IMR-90 (cell line): ENCODE measurements at regions not wholly inside any gene's neighbourhood (a gene's known extent, or its start where the extent isn't known, plus 50 kb on each side); places are given as distances from the start of the nearest gene placed in this dataset.

Source experiments
- ATAC-seq: fragments of 200-7000 bp; cut with Tn5 transposase; 2 replicates; pipeline ENCODE4 v1.9.1; 2020; ENCODE audit warnings: low read depth, mild to moderate bottlenecking, moderate library complexity
- BruUV-seq: library from RNA; stranded (reverse); fragments of 400-500 nt; replicated peaks from 2 replicates; lab custom pipeline; 2021; lab: Mats Ljungman, UMichigan
- CTCF ChIA-PET: fragments of 300-600 bp; formaldehyde crosslinking; extraction: SDS; loops from one replicate; lab custom pipeline; 2021; ENCODE audit warnings: antibody characterized with exemption; lab: Yijun Ruan, JAX
- POLR2A ChIA-PET: fragments of 300-600 bp; sonication (Branson Sonifier 250); formaldehyde crosslinking; loops from one replicate; lab custom pipeline; 2022; ENCODE audit warnings: antibody characterized with exemption; ENCODE audit not compliant: unreplicated experiment; lab: Charles Lee
- DNase-seq: peaks from one replicate; pipeline ENCODE4 v3.0.0; 2013
- H2AFZ ChIP-seq: replicated peaks from 2 replicates; pipeline ENCODE3; 2013; ENCODE audit warnings: low read length, mild to moderate bottlenecking; ENCODE audit not compliant: poor library complexity
- H2AK5ac ChIP-seq: 2 replicates; pipeline ENCODE4 v1.6.1; 2013; ENCODE audit warnings: low read depth, low read length, inconsistent platforms
- H2AK9ac ChIP-seq: replicated peaks from 2 replicates; pipeline ENCODE3; 2013; ENCODE audit warnings: mild to moderate bottlenecking, low read depth, low read length, moderate library complexity; ENCODE audit not compliant: poor library complexity
- H2BK120ac ChIP-seq: 2 replicates; pipeline ENCODE4 v1.6.1; 2013; ENCODE audit warnings: low read depth, low read length, inconsistent platforms
- H2BK15ac ChIP-seq: 3 replicates; pipeline ENCODE4 v1.6.1; 2013; ENCODE audit warnings: low read depth, low read length, inconsistent platforms
- H2BK20ac ChIP-seq: 2 replicates; pipeline ENCODE4 v1.6.1; 2013; ENCODE audit warnings: low read depth, mild to moderate bottlenecking, inconsistent platforms, low read length, moderate library complexity
- H2BK5ac ChIP-seq: 2 replicates; pipeline ENCODE4 v1.6.1; 2013; ENCODE audit warnings: mild to moderate bottlenecking, low read depth, low read length, inconsistent platforms; ENCODE audit not compliant: poor library complexity, severe bottlenecking
- H3K14ac ChIP-seq: replicated peaks from 2 replicates; pipeline ENCODE4 v1.6.1; 2013; ENCODE audit warnings: low read depth, low read length, inconsistent platforms
- H3K18ac ChIP-seq: 2 replicates; pipeline ENCODE4 v1.6.1; 2013; ENCODE audit warnings: low read depth, low read length, control low read depth
- H3K23ac ChIP-seq: 2 replicates; pipeline ENCODE4 v1.6.1; 2013; ENCODE audit warnings: low read depth, low read length, inconsistent platforms
- H3K27ac ChIP-seq: 2 replicates; pipeline ENCODE4 v1.5.1; 2013; ENCODE audit warnings: mild to moderate bottlenecking, control low read depth, low read length; ENCODE audit not compliant: insufficient read depth
- H3K27me3 ChIP-seq: 2 replicates; pipeline ENCODE4 v1.6.1; 2013; ENCODE audit warnings: low read length; ENCODE audit not compliant: control insufficient read depth, insufficient read depth
- H3K36me3 ChIP-seq: 2 replicates; pipeline ENCODE4 v1.6.1; 2013; ENCODE audit warnings: low read length, mixed read lengths; ENCODE audit not compliant: control insufficient read depth, insufficient read depth
- H3K4ac ChIP-seq: 2 replicates; pipeline ENCODE4 v1.6.1; 2013; ENCODE audit warnings: low read depth, low read length, inconsistent platforms
- H3K4me1 ChIP-seq: 2 replicates; pipeline ENCODE4 v1.6.1; 2013; ENCODE audit warnings: low read length, mixed read lengths; ENCODE audit not compliant: control insufficient read depth, insufficient read depth
- H3K4me2 ChIP-seq: 2 replicates; pipeline ENCODE4 v1.6.1; 2013; ENCODE audit warnings: low read depth, mild to moderate bottlenecking, control low read depth, low read length, moderate library complexity
- H3K4me3 ChIP-seq: 2 replicates; pipeline ENCODE4 v1.5.1; 2013; ENCODE audit warnings: low read depth, mild to moderate bottlenecking, control low read depth, low read length, moderate library complexity; ENCODE audit not compliant: insufficient read depth
- H3K56ac ChIP-seq: 2 replicates; pipeline ENCODE4 v1.6.1; 2013; ENCODE audit warnings: low read length, inconsistent platforms; ENCODE audit not compliant: insufficient read depth; ENCODE audit errors: extremely low read depth
- H3K79me1 ChIP-seq, 2 experiments: 2 replicates each; pipeline ENCODE4 v1.6.1; 2013; ENCODE audit warnings: low read length in 2 of 2, inconsistent platforms in 1 of 2, low read depth in 1 of 2
- H3K9ac ChIP-seq: 2 replicates; pipeline ENCODE4 v1.6.1; 2013; ENCODE audit warnings: low read depth, low read length, control low read depth
- H3K9me1 ChIP-seq: 2 replicates; pipeline ENCODE4 v1.6.1; 2013; ENCODE audit warnings: low read length, inconsistent platforms; ENCODE audit not compliant: insufficient read depth
- H3K9me3 ChIP-seq: 2 replicates; pipeline ENCODE4 v1.6.1; 2013; ENCODE audit warnings: low read length; ENCODE audit not compliant: control insufficient read depth, insufficient read depth
- H4K20me1 ChIP-seq: 2 replicates; pipeline ENCODE4 v1.6.1; 2013; ENCODE audit warnings: low read length, inconsistent platforms; ENCODE audit not compliant: insufficient read depth
- H4K5ac ChIP-seq: 2 replicates; pipeline ENCODE4 v1.6.1; 2013; ENCODE audit warnings: mild to moderate bottlenecking, low read depth, low read length, control low read depth
- H4K8ac ChIP-seq, 2 experiments: 2 replicates each; pipeline ENCODE4 v1.6.1; 2013; ENCODE audit warnings: low read depth in 2 of 2, low read length in 2 of 2, control low read depth in 1 of 2, inconsistent platforms in 1 of 2
- H4K91ac ChIP-seq: 2 replicates; pipeline ENCODE4 v1.6.1; 2013; ENCODE audit warnings: low read depth, low read length, inconsistent platforms; ENCODE audit not compliant: insufficient read depth
- BHLHE40 ChIP-seq: fragments of 150-350 bp; IDR thresholded peaks from 2 replicates; pipeline ENCODE4 v1.6.1; 2016; ENCODE audit warnings: mild to moderate bottlenecking, low read depth, low read length
- CEBPB ChIP-seq: IDR thresholded peaks from 2 replicates; pipeline ENCODE4 v1.6.1; 2012; ENCODE audit warnings: low read depth, low read length, improper control_type of control experiment
- CHD1 ChIP-seq: IDR thresholded peaks from 2 replicates; pipeline ENCODE4 v1.6.1; 2012; ENCODE audit warnings: low read depth, low read length, improper control_type of control experiment
- ELK1 ChIP-seq: fragments of 150-350 bp; IDR thresholded peaks from 2 replicates; pipeline ENCODE4 v1.6.1; 2016; ENCODE audit warnings: low read depth, mild to moderate bottlenecking, low read length, moderate library complexity, borderline replicate concordance
- FOS ChIP-seq: fragments of 150-350 bp; IDR thresholded peaks from 2 replicates; pipeline ENCODE4 v1.6.1; 2016; ENCODE audit warnings: low read depth, low read length
- MAFK ChIP-seq: IDR thresholded peaks from 2 replicates; pipeline ENCODE4 v1.6.1; 2012; ENCODE audit warnings: low read depth, low read length, improper control_type of control experiment
- MAZ ChIP-seq: IDR thresholded peaks from 2 replicates; pipeline ENCODE4 v1.6.1; 2012; ENCODE audit warnings: low read depth, mild to moderate bottlenecking, low read length, improper control_type of control experiment, moderate library complexity, borderline replicate concordance
- MXI1 ChIP-seq: IDR thresholded peaks from 2 replicates; pipeline ENCODE4 v1.6.1; 2012; ENCODE audit warnings: low read depth, mild to moderate bottlenecking, low read length, moderate library complexity, borderline replicate concordance
- NFE2L2 ChIP-seq: fragments of 150-350 bp; IDR thresholded peaks from 2 replicates; pipeline ENCODE4 v1.6.1; 2016; ENCODE audit warnings: low read depth, mild to moderate bottlenecking, low read length
- POLR2A ChIP-seq: IDR thresholded peaks from 2 replicates; pipeline ENCODE4 v1.6.1; 2012; ENCODE audit warnings: mild to moderate bottlenecking, low read depth, low read length
- RAD21 ChIP-seq: IDR thresholded peaks from 2 replicates; pipeline ENCODE4 v1.6.1; 2012; ENCODE audit warnings: low read length, improper control_type of control experiment
- RCOR1 ChIP-seq: IDR thresholded peaks from 2 replicates; pipeline ENCODE4 v1.6.1; 2012; ENCODE audit warnings: mild to moderate bottlenecking, low read length, improper control_type of control experiment; ENCODE audit not compliant: insufficient replicate concordance
- RFX5 ChIP-seq: IDR thresholded peaks from 2 replicates; pipeline ENCODE4 v1.8.0; 2012; ENCODE audit warnings: low read depth, mild to moderate bottlenecking, low read length, moderate library complexity
- SMC3 ChIP-seq: fragments of 150-350 bp; IDR thresholded peaks from 2 replicates; pipeline ENCODE4 v1.6.1; 2016; ENCODE audit warnings: low read depth, mild to moderate bottlenecking, antibody characterized with exemption, low read length, moderate library complexity
- WGBS, 2 experiments: methylation state at CpG; one replicate each; pipeline versions ENCODE4 v1.1.5 to v1.1.7; 2013; ENCODE audit warnings: missing lambda C conversion rate in 2 of 2; ENCODE audit not compliant: insufficient read length in 1 of 2; ENCODE audit errors: extremely low coverage in 2 of 2; 5-methylcytosine and 5-hydroxymethylcytosine counted together
- dilution Hi-C: fragments of 300-500 bp; cut with HindIII; formaldehyde crosslinking; loops from one replicate; pipeline ENCODE4 v1.14.3; 2018; ENCODE audit warnings: low sequenced_read_pairs; ENCODE audit not compliant: unreplicated experiment
- in situ Hi-C: fragments of 300-500 bp; cut with MboI; formaldehyde crosslinking; loops from 3 replicates; pipeline ENCODE4 v1.14.3; 2019; ENCODE audit warnings: low sequenced_read_pairs, inconsistent platforms, mixed read lengths
- intact Hi-C: fragments of 100-400 bp; cut with micrococcal nuclease; formaldehyde crosslinking; loops from 2 replicates; pipeline ENCODE4 v1.10.0; 2022
- TF ChIP-seq, protein P1 (sequence below): conservative IDR thresholded peaks from 2 replicates; pipeline ENCODE4 v1.5.1; 2012; ENCODE audit warnings: mild to moderate bottlenecking, low read depth, low read length, improper control_type of control experiment
- TF ChIP-seq, protein P2 (sequence below): fragments of 150-350 bp; IDR thresholded peaks from 2 replicates; pipeline ENCODE4 v1.6.1; 2017; ENCODE audit warnings: mild to moderate bottlenecking, antibody characterized with exemption, low read length, low read depth

DNA sequence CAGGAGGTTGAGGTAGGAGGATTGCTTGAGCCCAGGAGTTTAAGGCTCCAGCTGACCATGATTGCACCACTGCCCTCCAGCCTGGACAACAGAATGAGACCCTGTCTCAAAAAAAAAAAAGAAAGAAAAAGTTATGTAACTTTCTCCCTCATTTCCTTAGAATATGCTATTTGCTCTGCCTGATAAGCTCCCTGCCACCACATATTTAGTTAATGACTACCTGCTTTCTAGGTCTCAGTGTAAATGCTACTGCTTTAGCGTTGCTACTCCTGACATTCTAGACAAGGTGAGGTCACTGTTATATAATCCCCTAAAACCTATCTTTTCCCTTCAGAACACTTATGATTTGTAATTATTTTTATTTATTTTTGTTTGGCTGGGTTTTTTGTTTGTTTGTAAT, 86.3 kb upstream of the AMN1 start:
- dilution Hi-C loops = no loop called here
- ChIA-PET CTCF (no interaction called here), POLR2A (no interaction called here)
- Histone ChIP-seq H2BK5ac (no peak overlapping the region), H3K14ac (no peak overlapping the region), H2BK15ac (no peak overlapping the region), H2AFZ (no peak overlapping the region), H3K9me3 (no peaks in the 10 kb centered on the region), H4K5ac (no peak overlapping the region), H4K91ac (no peak overlapping the region), H2BK120ac (no peak overlapping the region), H3K9ac (no peak overlapping the region), H4K20me1 (no peaks in the 10 kb centered on the region), H3K4me3 (no peak overlapping the region), H3K79me1 (no peaks in the 10 kb centered on the region), H3K4ac (no peak overlapping the region), H3K56ac (no peak overlapping the region), H3K9me1 (no peaks in the 10 kb centered on the region), H3K23ac (no peak overlapping the region), H3K4me1 (no peaks in the 10 kb centered on the region), H3K27me3 (no peaks in the 10 kb centered on the region), H3K27ac (no peak overlapping the region), H2BK20ac (no peak overlapping the region), H2AK9ac (no peak overlapping the region), H2AK5ac (no peak overlapping the region), H3K18ac (no peak overlapping the region), H3K36me3 (no peaks in the 10 kb centered on the region), H3K4me2 (no peak overlapping the region), H4K8ac (no peak overlapping the region)
- in situ Hi-C loops = no loop called here
- WGBS, 2 experiments = no CpG with 5 or more reads among the region's 1 CpG
- intact Hi-C loops = no loop called here
- TF ChIP-seq, protein P1, sequence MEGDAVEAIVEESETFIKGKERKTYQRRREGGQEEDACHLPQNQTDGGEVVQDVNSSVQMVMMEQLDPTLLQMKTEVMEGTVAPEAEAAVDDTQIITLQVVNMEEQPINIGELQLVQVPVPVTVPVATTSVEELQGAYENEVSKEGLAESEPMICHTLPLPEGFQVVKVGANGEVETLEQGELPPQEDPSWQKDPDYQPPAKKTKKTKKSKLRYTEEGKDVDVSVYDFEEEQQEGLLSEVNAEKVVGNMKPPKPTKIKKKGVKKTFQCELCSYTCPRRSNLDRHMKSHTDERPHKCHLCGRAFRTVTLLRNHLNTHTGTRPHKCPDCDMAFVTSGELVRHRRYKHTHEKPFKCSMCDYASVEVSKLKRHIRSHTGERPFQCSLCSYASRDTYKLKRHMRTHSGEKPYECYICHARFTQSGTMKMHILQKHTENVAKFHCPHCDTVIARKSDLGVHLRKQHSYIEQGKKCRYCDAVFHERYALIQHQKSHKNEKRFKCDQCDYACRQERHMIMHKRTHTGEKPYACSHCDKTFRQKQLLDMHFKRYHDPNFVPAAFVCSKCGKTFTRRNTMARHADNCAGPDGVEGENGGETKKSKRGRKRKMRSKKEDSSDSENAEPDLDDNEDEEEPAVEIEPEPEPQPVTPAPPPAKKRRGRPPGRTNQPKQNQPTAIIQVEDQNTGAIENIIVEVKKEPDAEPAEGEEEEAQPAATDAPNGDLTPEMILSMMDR = no peak
- no peak for TF ChIP-seq CEBPB
- no peak for TF ChIP-seq SMC3
- no peak for TF ChIP-seq FOS
- TF ChIP-seq POLR2A = no peak
- TF ChIP-seq RFX5 = no peak
- no peak for TF ChIP-seq RCOR1
- no peak for TF ChIP-seq RAD21
- TF ChIP-seq NFE2L2 = no peak
- TF ChIP-seq ELK1 = no peak
- TF ChIP-seq MAZ = no peak
- TF ChIP-seq MXI1 = no peak
- TF ChIP-seq BHLHE40 = no peak
- no peak for TF ChIP-seq CHD1
- TF ChIP-seq MAFK = no peak
- TF ChIP-seq, protein P2, sequence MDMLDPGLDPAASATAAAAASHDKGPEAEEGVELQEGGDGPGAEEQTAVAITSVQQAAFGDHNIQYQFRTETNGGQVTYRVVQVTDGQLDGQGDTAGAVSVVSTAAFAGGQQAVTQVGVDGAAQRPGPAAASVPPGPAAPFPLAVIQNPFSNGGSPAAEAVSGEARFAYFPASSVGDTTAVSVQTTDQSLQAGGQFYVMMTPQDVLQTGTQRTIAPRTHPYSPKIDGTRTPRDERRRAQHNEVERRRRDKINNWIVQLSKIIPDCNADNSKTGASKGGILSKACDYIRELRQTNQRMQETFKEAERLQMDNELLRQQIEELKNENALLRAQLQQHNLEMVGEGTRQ = no peak
- ATAC-seq = no peak
- BruUV-seq = no TSS peak
- no peak for DNase-seq
